Keratinocyte (primary cell): ENCODE measurements at regions not wholly inside any gene's neighbourhood (a gene's known extent, or its start where the extent isn't known, plus 50 kb on each side); places are given as distances from the start of the nearest gene placed in this dataset.

Source experiments
- DNase-seq: peaks from one replicate; pipeline ENCODE4 v3.0.0-alpha.2; 2011; ENCODE audit warnings: low read depth, missing footprints, low spot score
- FAIRE-seq: peaks from 2 replicates; lab custom pipeline; 2011; peaks lifted over from hg19 to GRCh38; lab: Jason Lieb, UNC
- H2AFZ ChIP-seq: 2 replicates; pipeline ENCODE4 v1.6.0; 2012; ENCODE audit warnings: low read length, control low read depth, inconsistent platforms; ENCODE audit not compliant: control insufficient read depth
- H3K27ac ChIP-seq: 2 replicates; pipeline ENCODE4 v1.5.1; 2011; ENCODE audit warnings: low read length; ENCODE audit not compliant: control insufficient read depth, insufficient read depth
- H3K27me3 ChIP-seq: 3 replicates; pipeline ENCODE4 v1.6.0; 2011; ENCODE audit warnings: low read length; ENCODE audit not compliant: control insufficient read depth, insufficient read depth; ENCODE audit errors: extremely low read depth
- H3K36me3 ChIP-seq, 2 experiments: 2 replicates in 1 of 2; 3 replicates in 1 of 2; pipeline ENCODE4 v1.5.1; 2011; ENCODE audit warnings: low read length in 2 of 2, mild to moderate bottlenecking in 1 of 2; ENCODE audit not compliant: control insufficient read depth in 2 of 2, insufficient read depth in 2 of 2; ENCODE audit errors: extremely low read depth in 1 of 2
- H3K4me1 ChIP-seq: 3 replicates; pipeline ENCODE4 v1.5.1; 2011; ENCODE audit warnings: low read length; ENCODE audit not compliant: control insufficient read depth, insufficient read depth; ENCODE audit errors: extremely low read depth
- H3K4me2 ChIP-seq: 3 replicates; pipeline ENCODE4 v1.6.0; 2011; ENCODE audit warnings: low read depth, low read length; ENCODE audit not compliant: control insufficient read depth, insufficient read depth; ENCODE audit errors: extremely low read depth
- H3K4me3 ChIP-seq, 3 experiments: fragments of 200-600 bp in 1 of 3; sonication (generic) in 1 of 3; 2 replicates in 2 of 3; 3 replicates in 1 of 3; pipeline ENCODE4 v1.5.1; 2011 to 2016; ENCODE audit warnings: low read length in 3 of 3, mild to moderate bottlenecking in 3 of 3, control low read depth in 2 of 3, inconsistent platforms in 1 of 3, low read depth in 1 of 3, mixed read lengths in 1 of 3, mixed run types in 1 of 3, moderate library complexity in 1 of 3; ENCODE audit not compliant: control insufficient read depth in 2 of 3, insufficient read depth in 2 of 3; ENCODE audit errors: extremely low read depth in 1 of 3
- H3K79me2 ChIP-seq: 2 replicates; pipeline ENCODE4 v1.6.0; 2012; ENCODE audit warnings: low read length; ENCODE audit not compliant: control insufficient read depth, insufficient read depth
- H3K9ac ChIP-seq: 3 replicates; pipeline ENCODE4 v1.6.0; 2011; ENCODE audit warnings: low read length; ENCODE audit not compliant: control insufficient read depth, insufficient read depth; ENCODE audit errors: extremely low read depth
- H3K9me1 ChIP-seq: 3 replicates; pipeline ENCODE4 v1.6.0; 2011; ENCODE audit warnings: low read length; ENCODE audit not compliant: control insufficient read depth, insufficient read depth; ENCODE audit errors: extremely low read depth
- H3K9me3 ChIP-seq: 2 replicates; pipeline ENCODE4 v1.5.1; 2012; ENCODE audit warnings: low read depth, low read length; ENCODE audit not compliant: control insufficient read depth
- H4K20me1 ChIP-seq: 3 replicates; pipeline ENCODE4 v1.6.0; 2011; ENCODE audit warnings: low read length; ENCODE audit not compliant: control insufficient read depth, insufficient read depth; ENCODE audit errors: extremely low read depth
- CTCF ChIP-seq, 3 experiments: IDR thresholded peaks in 1 of 3; conservative IDR thresholded peaks in 1 of 3; optimal IDR thresholded peaks in 1 of 3; 2 replicates in 2 of 3; 3 replicates in 1 of 3; pipeline versions ENCODE3 to v1.5.1; 2011; ENCODE audit warnings: low read length in 3 of 3, mild to moderate bottlenecking in 3 of 3, moderate library complexity in 2 of 3, control low read depth in 1 of 3, inconsistent platforms in 1 of 3; ENCODE audit not compliant: insufficient read depth in 2 of 3; ENCODE audit errors: extremely low read depth in 1 of 3
- EZH2 ChIP-seq: IDR thresholded peaks from one replicate; pipeline ENCODE4 v1.6.1; 2012; ENCODE audit warnings: inconsistent platforms, mild to moderate bottlenecking, low read length, moderate library complexity
- dilution Hi-C: fragments of 300-500 bp; cut with MboI; formaldehyde crosslinking; loops from one replicate; pipeline ENCODE4 v1.7.0; 2020; ENCODE audit warnings: low sequenced_read_pairs; ENCODE audit not compliant: extremely low pct_ligation_motif_present

GRCh38 chr3:72105306-72105705, 320.4 kb upstream of the PROK2 start:
- Histone ChIP-seq H3K79me2 (no peaks in the 10 kb centered on the region), H3K9me1 (no peaks in the 10 kb centered on the region), H3K4me1 (no peaks in the 10 kb centered on the region), H3K4me2 (no peak overlapping the region), H3K36me3 (no peaks in the 10 kb centered on the region), H3K27ac (no peak overlapping the region), H3K27me3 (peaks cover 11% of the 10 kb centered on the region), H2AFZ (no peak overlapping the region), H3K4me3 (no peak overlapping the region), H4K20me1 (no peaks in the 10 kb centered on the region), H3K9me3 (no peaks in the 10 kb centered on the region), H3K9ac (no peak overlapping the region)
- dilution Hi-C loops, result no loop called here
- no peak for DNase-seq
- FAIRE-seq, result no peak
- no peak for TF ChIP-seq CTCF (optimal IDR thresholded peaks at IDR 0.05 in 1 of 3, IDR thresholded peaks at IDR 0.05 in 1 of 3, conservative IDR thresholded peaks at IDR 0.05 in 1 of 3; ENCODE audit: extremely low read depth in 1 of 3, insufficient read depth in 2 of 3, low read length in 3 of 3)
- TF ChIP-seq EZH2, result no peak

GRCh38 chr3:72102112-72102616, 317.2 kb upstream of the PROK2 start:
- Histone ChIP-seq H2AFZ (no peak overlapping the region), H3K27me3 (peaks cover 37% of the 10 kb centered on the region), H3K4me3 (no peak overlapping the region), H3K27ac (no peak overlapping the region), H4K20me1 (no peaks in the 10 kb centered on the region), H3K9me1 (no peaks in the 10 kb centered on the region), H3K4me1 (no peaks in the 10 kb centered on the region), H3K9me3 (no peaks in the 10 kb centered on the region), H3K36me3 (no peaks in the 10 kb centered on the region), H3K9ac (no peak overlapping the region), H3K4me2 (no peak overlapping the region), H3K79me2 (no peaks in the 10 kb centered on the region)
- FAIRE-seq (no peak), DNase-seq (no peak)
- dilution Hi-C loops, result no loop called here
- no peak for TF ChIP-seq EZH2
- TF ChIP-seq CTCF (optimal IDR thresholded peaks at IDR 0.05 in 1 of 3, IDR thresholded peaks at IDR 0.05 in 1 of 3, conservative IDR thresholded peaks at IDR 0.05 in 1 of 3; ENCODE audit: extremely low read depth in 1 of 3, insufficient read depth in 2 of 3, low read length in 3 of 3), result no peak
